ENCODE measurements at regions not wholly inside any gene's neighbourhood (a gene's known extent, or its start where the extent isn't known, plus 50 kb on each side); places are given as distances from the start of the nearest gene placed in this dataset.
"Not testable (repeated sequence)": the region's sequence is repeated elsewhere in the genome, so short reads cannot be mapped to it uniquely, and the experiment has no call there.

DNA sequence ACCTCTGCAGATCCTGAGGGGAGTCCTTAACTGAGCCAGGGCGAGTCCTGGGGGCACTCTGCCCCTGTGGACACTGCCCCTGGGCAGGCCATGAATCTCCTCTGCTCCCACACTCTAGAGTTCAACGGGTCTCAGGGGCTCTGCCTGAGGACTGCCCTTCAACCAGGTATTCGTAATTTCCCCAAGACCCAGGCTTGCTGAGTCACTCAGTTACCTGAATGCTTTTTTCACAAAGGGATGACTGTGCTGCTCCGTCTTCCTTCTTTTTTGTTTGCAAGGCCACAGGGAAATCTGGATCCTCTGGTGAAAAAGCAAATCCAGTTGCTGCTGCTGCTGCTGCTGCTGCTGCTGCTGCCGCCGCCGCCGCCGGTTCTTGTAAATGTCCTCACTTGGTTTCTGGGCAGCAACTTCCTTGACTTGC lies 157.2 kb upstream of the FAM20C start:
- not testable (repeated sequence) for TF ChIP-seq POLR2AphosphoS5 (IDR thresholded peaks at IDR 0.05; ENCODE audit: low read depth); REST (IDR thresholded peaks at IDR 0.05; ENCODE audit: unreplicated experiment); EZH2phosphoT487 (IDR thresholded peaks at IDR 0.05; ENCODE audit: unreplicated experiment); EZH2 (IDR thresholded peaks at IDR 0.05; ENCODE audit: low read depth, unreplicated experiment)
- TF ChIP-seq, protein P1, sequence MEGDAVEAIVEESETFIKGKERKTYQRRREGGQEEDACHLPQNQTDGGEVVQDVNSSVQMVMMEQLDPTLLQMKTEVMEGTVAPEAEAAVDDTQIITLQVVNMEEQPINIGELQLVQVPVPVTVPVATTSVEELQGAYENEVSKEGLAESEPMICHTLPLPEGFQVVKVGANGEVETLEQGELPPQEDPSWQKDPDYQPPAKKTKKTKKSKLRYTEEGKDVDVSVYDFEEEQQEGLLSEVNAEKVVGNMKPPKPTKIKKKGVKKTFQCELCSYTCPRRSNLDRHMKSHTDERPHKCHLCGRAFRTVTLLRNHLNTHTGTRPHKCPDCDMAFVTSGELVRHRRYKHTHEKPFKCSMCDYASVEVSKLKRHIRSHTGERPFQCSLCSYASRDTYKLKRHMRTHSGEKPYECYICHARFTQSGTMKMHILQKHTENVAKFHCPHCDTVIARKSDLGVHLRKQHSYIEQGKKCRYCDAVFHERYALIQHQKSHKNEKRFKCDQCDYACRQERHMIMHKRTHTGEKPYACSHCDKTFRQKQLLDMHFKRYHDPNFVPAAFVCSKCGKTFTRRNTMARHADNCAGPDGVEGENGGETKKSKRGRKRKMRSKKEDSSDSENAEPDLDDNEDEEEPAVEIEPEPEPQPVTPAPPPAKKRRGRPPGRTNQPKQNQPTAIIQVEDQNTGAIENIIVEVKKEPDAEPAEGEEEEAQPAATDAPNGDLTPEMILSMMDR (conservative IDR thresholded peaks at IDR 0.05; ENCODE audit: low read depth in 2 of 2) = not testable (repeated sequence)

Data from GM23338 (cell line).